ENCODE measurements at regions not wholly inside any gene's neighbourhood (a gene's known extent, or its start where the extent isn't known, plus 50 kb on each side); places are given as distances from the start of the nearest gene placed in this dataset.

DNA sequence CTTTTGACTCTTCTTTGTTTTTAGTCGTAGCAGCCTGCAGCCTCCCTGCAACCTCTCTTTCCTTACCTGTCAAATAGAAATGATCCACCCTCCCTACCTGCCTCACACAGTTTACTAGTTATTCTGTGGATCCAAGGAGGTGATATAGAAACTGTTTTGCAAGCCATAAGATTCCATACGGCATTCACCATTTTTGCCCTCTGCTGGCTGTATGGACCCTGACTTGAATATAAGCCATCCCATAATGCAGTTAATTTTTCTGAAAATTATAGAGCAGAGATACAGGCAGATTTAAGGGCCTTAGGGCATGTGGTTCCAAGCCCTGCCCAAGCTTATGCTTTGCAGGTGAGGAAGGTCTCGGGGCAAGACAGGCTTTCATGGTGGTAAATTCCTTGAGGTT, 63.8 kb downstream of the CPN2 start:
- no peak for ATAC-seq (ENCODE audit: poor library complexity)
- intact Hi-C loops (cut with DNase I, micrococcal nuclease) = no loop called here
- DNase-seq = no peak
- no peak overlapping the region for H3K27ac Mint-ChIP-seq
- ChIA-PET POLR2A (no interaction called here), CTCF (no interaction called here)
- no peaks in the 10 kb centered on the region for H3K4me1 Mint-ChIP-seq (ENCODE audit: low read depth)
- no peaks in the 10 kb centered on the region for H3K36me3 Mint-ChIP-seq (ENCODE audit: low read depth)
- H3K27me3 ChIP-seq (ENCODE audit: control insufficient read depth in 1 of 2, insufficient read depth in 2 of 2, low read length in 2 of 2) = peaks cover 0 to 4% of the 10 kb centered on the region in 2 experiments
- no peaks in the 10 kb centered on the region for H3K36me3 ChIP-seq (ENCODE audit: insufficient read depth, low read length)
- no peak overlapping the region for H3K4me3 Mint-ChIP-seq
- H3K27me3 Mint-ChIP-seq = peaks cover 5% of the 10 kb centered on the region
- H3K4me1 ChIP-seq (ENCODE audit: insufficient read depth, low read length) = no peaks in the 10 kb centered on the region
- no peak overlapping the region for H3K4me3 ChIP-seq (ENCODE audit: low read length)
- TF ChIP-seq, protein P1, sequence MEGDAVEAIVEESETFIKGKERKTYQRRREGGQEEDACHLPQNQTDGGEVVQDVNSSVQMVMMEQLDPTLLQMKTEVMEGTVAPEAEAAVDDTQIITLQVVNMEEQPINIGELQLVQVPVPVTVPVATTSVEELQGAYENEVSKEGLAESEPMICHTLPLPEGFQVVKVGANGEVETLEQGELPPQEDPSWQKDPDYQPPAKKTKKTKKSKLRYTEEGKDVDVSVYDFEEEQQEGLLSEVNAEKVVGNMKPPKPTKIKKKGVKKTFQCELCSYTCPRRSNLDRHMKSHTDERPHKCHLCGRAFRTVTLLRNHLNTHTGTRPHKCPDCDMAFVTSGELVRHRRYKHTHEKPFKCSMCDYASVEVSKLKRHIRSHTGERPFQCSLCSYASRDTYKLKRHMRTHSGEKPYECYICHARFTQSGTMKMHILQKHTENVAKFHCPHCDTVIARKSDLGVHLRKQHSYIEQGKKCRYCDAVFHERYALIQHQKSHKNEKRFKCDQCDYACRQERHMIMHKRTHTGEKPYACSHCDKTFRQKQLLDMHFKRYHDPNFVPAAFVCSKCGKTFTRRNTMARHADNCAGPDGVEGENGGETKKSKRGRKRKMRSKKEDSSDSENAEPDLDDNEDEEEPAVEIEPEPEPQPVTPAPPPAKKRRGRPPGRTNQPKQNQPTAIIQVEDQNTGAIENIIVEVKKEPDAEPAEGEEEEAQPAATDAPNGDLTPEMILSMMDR (IDR thresholded peaks at IDR 0.05) = no peak
- peaks cover 0 to 4% of the 10 kb centered on the region in 2 experiments for H3K9me3 ChIP-seq (ENCODE audit: control insufficient read depth in 1 of 2, insufficient read depth in 1 of 2, low read length in 2 of 2)
- H3K9me3 Mint-ChIP-seq = no peaks in the 10 kb centered on the region
- H3K27ac ChIP-seq (ENCODE audit: low read depth in 1 of 2, low read length in 2 of 2) = no peak overlapping the region

DNA sequence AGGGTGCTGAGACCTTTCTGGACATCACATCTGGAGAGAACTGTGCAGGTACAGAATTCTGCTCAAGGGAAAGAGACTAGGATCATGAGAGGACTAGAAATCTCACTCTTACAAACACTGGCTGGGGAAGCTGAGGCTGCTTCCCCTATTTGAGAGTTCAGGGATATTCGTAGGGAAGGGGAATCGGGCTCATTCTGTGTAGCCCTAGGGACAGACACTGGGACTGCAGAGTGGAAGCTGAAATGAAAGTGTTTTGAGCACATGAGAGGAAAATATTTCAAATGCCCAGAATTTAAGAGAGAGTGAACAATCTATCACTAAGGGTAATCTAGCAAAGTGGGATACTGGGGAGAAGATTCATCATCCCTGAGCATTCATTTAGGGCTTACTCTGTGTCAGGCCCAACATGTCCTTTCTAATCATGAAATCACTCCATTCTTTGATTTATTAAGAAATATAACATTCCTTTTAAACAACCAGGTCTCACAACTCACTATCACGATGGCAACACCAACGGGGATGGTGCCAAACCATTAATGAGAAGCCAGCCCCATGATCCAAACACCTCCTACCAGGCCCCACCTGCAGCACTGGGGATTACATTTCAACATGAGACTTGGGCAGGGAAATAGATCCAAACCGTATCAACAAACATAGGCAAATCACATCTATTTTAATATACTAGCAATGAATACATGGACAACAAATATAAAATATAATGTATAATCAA, 63.0 kb downstream of the CPN2 start:
- DNase-seq (no peak), ATAC-seq (ENCODE audit: poor library complexity) (no peak)
- Mint-ChIP-seq H3K4me1 (ENCODE audit: low read depth) (no peaks in the 10 kb centered on the region), H3K27ac (no peak overlapping the region), H3K27me3 (peaks cover 5% of the 10 kb centered on the region), H3K9me3 (no peaks in the 10 kb centered on the region), H3K36me3 (ENCODE audit: low read depth) (no peaks in the 10 kb centered on the region), H3K4me3 (no peak overlapping the region)
- no peak overlapping the region for H3K27ac ChIP-seq (ENCODE audit: low read depth in 1 of 2, low read length in 2 of 2)
- no peak overlapping the region for H3K4me3 ChIP-seq (ENCODE audit: low read length)
- POLR2A ChIA-PET = no interaction called here
- peaks cover 0 to 4% of the 10 kb centered on the region in 2 experiments for H3K27me3 ChIP-seq (ENCODE audit: control insufficient read depth in 1 of 2, insufficient read depth in 2 of 2, low read length in 2 of 2)
- TF ChIP-seq, protein P1 (IDR thresholded peaks at IDR 0.05) = no peak
- no peaks in the 10 kb centered on the region for H3K4me1 ChIP-seq (ENCODE audit: insufficient read depth, low read length)
- intact Hi-C loops (cut with DNase I, micrococcal nuclease) = no loop called here
- H3K9me3 ChIP-seq (ENCODE audit: control insufficient read depth in 1 of 2, insufficient read depth in 1 of 2, low read length in 2 of 2) = peaks cover 0 to 4% of the 10 kb centered on the region in 2 experiments
- CTCF ChIA-PET = no interaction called here
- no peaks in the 10 kb centered on the region for H3K36me3 ChIP-seq (ENCODE audit: insufficient read depth, low read length)
